Natural killer cell treated with Interleukin-12 subunit alpha and Interleukin-12 subunit beta and Interleukin-15 and Interleukin-18, amount 100 ng/mL, for 72 hours (primary cell): ENCODE measurements at regions not wholly inside any gene's neighbourhood (a gene's known extent, or its start where the extent isn't known, plus 50 kb on each side); places are given as distances from the start of the nearest gene placed in this dataset.

Experiments used
- ATAC-seq, 2 donors: fragments of 150-1000 bp; cut with Tn5 transposase in 1 of 2; sonication (Bioruptor Pico), chemical (Tn5 transposase) in 1 of 2; 2 replicates each; pipeline ENCODE4 v1.10.0; 2021
- DNase-seq: peaks from one replicate; pipeline ENCODE4 v3.0.0; 2022; ENCODE audit warnings: low spot score
- H3K27ac Mint-ChIP-seq, 2 donors: 1 replicate in 1 of 2; 2 replicates in 1 of 2; pipeline ENCODE4 v1.8.0; 2022; ENCODE audit warnings: mixed read lengths in 2 of 2, mild to moderate bottlenecking in 1 of 2, moderate library complexity in 1 of 2
- H3K27me3 Mint-ChIP-seq, 2 donors: 1 replicate in 1 of 2; 2 replicates in 1 of 2; pipeline ENCODE4 v1.8.0; 2022; ENCODE audit warnings: mixed read lengths in 2 of 2
- H3K36me3 Mint-ChIP-seq: one replicate; pipeline ENCODE4 v1.8.0; 2022; ENCODE audit warnings: mixed read lengths
- H3K4me1 Mint-ChIP-seq, 2 donors: 1 replicate in 1 of 2; 2 replicates in 1 of 2; pipeline ENCODE4 v1.8.0; 2022; ENCODE audit warnings: low read depth in 2 of 2, mixed read lengths in 2 of 2, mild to moderate bottlenecking in 1 of 2
- H3K4me3 Mint-ChIP-seq: one replicate; pipeline ENCODE4 v1.8.0; 2022; ENCODE audit warnings: mixed read lengths
- H3K9me3 Mint-ChIP-seq: 2 replicates; pipeline ENCODE4 v1.8.0; 2022; ENCODE audit warnings: mixed read lengths

GRCh38 chr14:39807271-39807670 is 375.0 kb upstream of the FBXO33 start:
- Mint-ChIP-seq H3K9me3 (peaks cover 6% of the 10 kb centered on the region), H3K4me1 (no peaks in the 10 kb centered on the region), H3K27ac (no peak overlapping the region), H3K36me3 (no peaks in the 10 kb centered on the region), H3K4me3 (no peak overlapping the region), H3K27me3 (no peaks in the 10 kb centered on the region)
- no peak for ATAC-seq
- DNase-seq = no peak

GRCh38 chr14:39784461-39784860 is 352.2 kb upstream of the FBXO33 start:
- no peaks in the 10 kb centered on the region for H3K27me3 Mint-ChIP-seq
- no peak for DNase-seq
- H3K4me1 Mint-ChIP-seq = no peaks in the 10 kb centered on the region
- no peaks in the 10 kb centered on the region for H3K36me3 Mint-ChIP-seq
- no peak overlapping the region for H3K4me3 Mint-ChIP-seq
- H3K9me3 Mint-ChIP-seq = peaks cover 9% of the 10 kb centered on the region
- H3K27ac Mint-ChIP-seq = no peak overlapping the region
- no peak for ATAC-seq

- Mint-ChIP-seq H3K4me1 (no peaks in the 10 kb centered on the region), H3K27me3 (no peaks in the 10 kb centered on the region), H3K27ac (no peak overlapping the region), H3K9me3 (peaks cover 24% of the 10 kb centered on the region), H3K36me3 (peaks cover 4% of the 10 kb centered on the region), H3K4me3 (no peak overlapping the region)
- DNase-seq (no peak), ATAC-seq (no peak)
Measured at GRCh38 chr14:39781466-39781865, 349.2 kb upstream of the FBXO33 start.

- H3K4me3 Mint-ChIP-seq = no peak overlapping the region
- DNase-seq (no peak), ATAC-seq (no peak)
- H3K9me3 Mint-ChIP-seq = peaks cover 20% of the 10 kb centered on the region
- no peaks in the 10 kb centered on the region for H3K4me1 Mint-ChIP-seq
- H3K36me3 Mint-ChIP-seq = peaks cover 3% of the 10 kb centered on the region
- H3K27ac Mint-ChIP-seq = no peak overlapping the region
- H3K27me3 Mint-ChIP-seq = no peaks in the 10 kb centered on the region
Measured at GRCh38 chr14:39773387-39774126, 341.3 kb upstream of the FBXO33 start.

GRCh38 chr14:39772627-39773026 is 340.4 kb upstream of the FBXO33 start:
- Mint-ChIP-seq H3K27ac (no peak overlapping the region), H3K4me3 (no peak overlapping the region), H3K36me3 (no peaks in the 10 kb centered on the region)

GRCh38 chr14:39768589-39768988 is 336.4 kb upstream of the FBXO33 start:
- Mint-ChIP-seq H3K27me3 (no peaks in the 10 kb centered on the region), H3K27ac (no peak overlapping the region), H3K36me3 (no peaks in the 10 kb centered on the region), H3K9me3 (peaks cover 14% of the 10 kb centered on the region), H3K4me3 (no peak overlapping the region), H3K4me1 (no peaks in the 10 kb centered on the region)
- no peak for ATAC-seq
- DNase-seq = no peak

More at GRCh38 chr14:39772627-39773026, 340.4 kb upstream of the FBXO33 start:
- Mint-ChIP-seq H3K4me1 (no peaks in the 10 kb centered on the region), H3K9me3 (peaks cover 13% of the 10 kb centered on the region), H3K27me3 (no peaks in the 10 kb centered on the region)
- DNase-seq (no peak), ATAC-seq (no peak)

GRCh38 chr14:39766397-39767000 is 334.3 kb upstream of the FBXO33 start:
- no peaks in the 10 kb centered on the region for H3K27me3 Mint-ChIP-seq
- H3K27ac Mint-ChIP-seq = no peak overlapping the region
- ATAC-seq = no peak
- DNase-seq = no peak
- H3K36me3 Mint-ChIP-seq = no peaks in the 10 kb centered on the region
- H3K4me1 Mint-ChIP-seq = peaks cover 0 to 3% of the 10 kb centered on the region in 2 donors
- H3K4me3 Mint-ChIP-seq = no peak overlapping the region
- peaks cover 14% of the 10 kb centered on the region for H3K9me3 Mint-ChIP-seq

- H3K36me3 Mint-ChIP-seq = no peaks in the 10 kb centered on the region
- ATAC-seq (no peak), DNase-seq (no peak)
- H3K27me3 Mint-ChIP-seq = no peaks in the 10 kb centered on the region
- peaks cover 0 to 3% of the 10 kb centered on the region in 2 donors for H3K4me1 Mint-ChIP-seq
- H3K4me3 Mint-ChIP-seq = no peak overlapping the region
- H3K9me3 Mint-ChIP-seq = peaks cover 14% of the 10 kb centered on the region
- H3K27ac Mint-ChIP-seq = no peak overlapping the region
Measured at GRCh38 chr14:39765676-39766075, 333.4 kb upstream of the FBXO33 start.

GRCh38 chr14:39763402-39763890 is 331.2 kb upstream of the FBXO33 start:
- H3K36me3 Mint-ChIP-seq = no peaks in the 10 kb centered on the region
- ATAC-seq (no peak), DNase-seq (no peak)
- peaks cover 0 to 3% of the 10 kb centered on the region in 2 donors for H3K4me1 Mint-ChIP-seq
- H3K27me3 Mint-ChIP-seq = no peaks in the 10 kb centered on the region
- no peak overlapping the region for H3K4me3 Mint-ChIP-seq
- peaks cover 12% of the 10 kb centered on the region for H3K9me3 Mint-ChIP-seq
- H3K27ac Mint-ChIP-seq = no peak overlapping the region

GRCh38 chr14:39762576-39763401 is 330.6 kb upstream of the FBXO33 start:
- DNase-seq = no peak
- Mint-ChIP-seq H3K27me3 (no peaks in the 10 kb centered on the region), H3K36me3 (no peaks in the 10 kb centered on the region), H3K9me3 (peaks cover 12% of the 10 kb centered on the region), H3K27ac (no peak overlapping the region), H3K4me3 (no peak overlapping the region), H3K4me1 (peaks cover 0 to 3% of the 10 kb centered on the region in 2 donors)
- ATAC-seq = no peak

GRCh38 chr14:39755269-39755878 is 323.1 kb upstream of the FBXO33 start:
- Mint-ChIP-seq H3K4me3 (no peak overlapping the region), H3K27me3 (no peaks in the 10 kb centered on the region), H3K36me3 (no peaks in the 10 kb centered on the region), H3K9me3 (no peaks in the 10 kb centered on the region), H3K27ac (no peak overlapping the region), H3K4me1 (no peaks in the 10 kb centered on the region)
- ATAC-seq = no peak
- no peak for DNase-seq

GRCh38 chr14:39740454-39740853 is 308.2 kb upstream of the FBXO33 start:
- Mint-ChIP-seq H3K9me3 (peaks cover 9% of the 10 kb centered on the region), H3K27ac (no peak overlapping the region), H3K4me3 (no peak overlapping the region), H3K4me1 (no peaks in the 10 kb centered on the region), H3K36me3 (no peaks in the 10 kb centered on the region), H3K27me3 (no peaks in the 10 kb centered on the region)
- no peak for DNase-seq
- no peak for ATAC-seq

GRCh38 chr14:39739796-39740195 is 307.6 kb upstream of the FBXO33 start:
- H3K4me3 Mint-ChIP-seq = no peak overlapping the region
- no peaks in the 10 kb centered on the region for H3K36me3 Mint-ChIP-seq
- peaks cover 9% of the 10 kb centered on the region for H3K9me3 Mint-ChIP-seq
- no peaks in the 10 kb centered on the region for H3K4me1 Mint-ChIP-seq
- no peak overlapping the region for H3K27ac Mint-ChIP-seq
- ATAC-seq (no peak), DNase-seq (no peak)
- no peaks in the 10 kb centered on the region for H3K27me3 Mint-ChIP-seq
